IPS-20b (cell line): ENCODE measurements at regions not wholly inside any gene's neighbourhood (a gene's known extent, or its start where the extent isn't known, plus 50 kb on each side); places are given as distances from the start of the nearest gene placed in this dataset.

Experiments used
- H3K27ac ChIP-seq: one replicate; pipeline ENCODE4 v1.5.1; 2013; ENCODE audit warnings: low read length
- H3K27me3 ChIP-seq: 2 replicates; pipeline ENCODE4 v1.6.1; 2013; ENCODE audit warnings: mild to moderate bottlenecking, low read length, inconsistent platforms; ENCODE audit not compliant: insufficient read depth
- H3K36me3 ChIP-seq: 2 replicates; pipeline ENCODE4 v1.6.1; 2013; ENCODE audit warnings: low read depth, mild to moderate bottlenecking, inconsistent platforms, low read length, moderate library complexity; ENCODE audit not compliant: insufficient read depth
- H3K4me1 ChIP-seq: 2 replicates; pipeline ENCODE4 v1.6.1; 2013; ENCODE audit warnings: mild to moderate bottlenecking, control low read depth, inconsistent platforms, low read length, moderate library complexity; ENCODE audit not compliant: insufficient read depth
- H3K4me3 ChIP-seq: 2 replicates; pipeline ENCODE4 v1.5.1; 2013; ENCODE audit warnings: mild to moderate bottlenecking, low read length, inconsistent platforms
- H3K9ac ChIP-seq: 2 replicates; pipeline ENCODE4 v1.6.1; 2013; ENCODE audit warnings: low read depth, mild to moderate bottlenecking, inconsistent platforms, low read length, moderate library complexity
- H3K9me3 ChIP-seq: 2 replicates; pipeline ENCODE4 v1.6.1; 2013; ENCODE audit warnings: mild to moderate bottlenecking, low read depth, low read length, inconsistent platforms; ENCODE audit not compliant: insufficient read depth

DNA sequence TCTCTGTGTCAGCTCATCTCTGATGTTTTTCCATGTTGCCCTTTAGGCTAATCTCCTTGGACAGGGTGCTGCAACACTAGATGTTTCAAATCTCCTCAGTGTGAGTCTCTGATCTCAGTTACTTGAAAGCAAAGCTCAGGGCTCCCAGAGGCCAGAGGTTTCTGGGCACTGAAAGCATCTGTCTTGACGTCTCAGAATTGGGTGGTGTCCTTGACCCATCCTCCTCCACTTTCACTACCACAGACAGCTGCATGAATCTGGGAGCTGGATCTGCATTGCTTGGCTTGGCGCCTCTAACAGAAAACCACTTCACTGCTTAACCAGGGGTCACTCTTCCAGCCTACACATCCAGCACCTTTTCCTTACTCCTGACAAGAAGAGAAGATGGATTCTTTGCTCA, 399.4 kb downstream of the NXPE2 start:
- H3K27me3 ChIP-seq: peaks cover 10% of the 10 kb centered on the region; the same call in 1 of the 2 replicates
- no peak overlapping the region for H3K27ac ChIP-seq
- H3K4me3 ChIP-seq: no peak overlapping the region
- no peak overlapping the region for H3K9ac ChIP-seq
- no peaks in the 10 kb centered on the region for H3K4me1 ChIP-seq
- H3K9me3 ChIP-seq: no peaks in the 10 kb centered on the region
- H3K36me3 ChIP-seq: no peaks in the 10 kb centered on the region

DNA sequence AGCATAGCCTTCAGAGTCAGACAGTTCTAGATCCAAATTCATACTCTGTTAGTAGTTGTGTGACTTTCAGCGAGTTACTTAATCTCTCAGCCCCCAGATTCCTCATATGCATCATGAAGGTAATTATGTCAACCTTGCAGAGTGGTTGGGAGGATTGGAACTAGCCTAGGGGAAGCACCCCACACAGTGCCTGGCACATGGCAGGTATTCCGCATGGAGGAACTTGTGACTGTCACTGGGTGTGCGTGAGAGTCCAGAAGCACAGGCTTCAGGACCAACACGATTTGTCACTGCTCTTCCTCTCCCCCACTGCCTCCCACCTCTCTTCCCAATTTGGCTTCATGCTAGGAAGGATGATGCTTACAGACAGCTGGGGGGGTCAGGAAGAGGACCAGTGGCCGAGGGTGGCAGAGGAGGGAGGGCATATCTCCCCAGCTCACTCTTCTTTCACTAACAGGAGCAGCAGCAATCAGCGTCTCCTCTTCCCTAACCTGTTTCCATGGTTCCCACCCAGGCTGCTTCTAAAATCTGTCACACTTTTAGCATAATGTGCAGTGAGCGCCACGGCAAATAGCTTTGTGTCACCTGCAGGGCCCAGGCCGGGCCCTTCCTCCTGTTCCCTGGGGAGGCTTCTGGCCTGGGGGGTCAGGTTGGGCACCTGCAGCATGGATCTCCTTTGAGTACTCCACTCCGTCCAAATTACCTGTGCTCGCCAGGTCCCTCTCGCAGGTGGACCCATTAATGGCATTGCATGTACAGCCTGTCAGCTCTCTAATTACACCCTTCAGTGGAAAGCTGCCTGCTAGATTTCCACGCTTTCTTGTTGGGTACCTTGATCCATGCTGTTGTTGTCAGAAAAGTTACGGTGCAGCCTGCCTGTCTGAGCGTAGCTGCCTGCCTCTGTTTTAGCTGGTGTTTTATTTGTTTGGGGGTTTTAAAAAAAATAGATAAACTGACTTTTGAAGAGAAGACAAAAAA, 400.4 kb downstream of the NXPE2 start:
- no peak overlapping the region for H3K27ac ChIP-seq
- no peaks in the 10 kb centered on the region for H3K4me1 ChIP-seq
- peaks cover 10% of the 10 kb centered on the region; the same call in 1 of the 2 replicates for H3K27me3 ChIP-seq
- no peaks in the 10 kb centered on the region for H3K9me3 ChIP-seq
- no peaks in the 10 kb centered on the region for H3K36me3 ChIP-seq
- no peak overlapping the region for H3K4me3 ChIP-seq
- H3K9ac ChIP-seq: no peak overlapping the region

DNA sequence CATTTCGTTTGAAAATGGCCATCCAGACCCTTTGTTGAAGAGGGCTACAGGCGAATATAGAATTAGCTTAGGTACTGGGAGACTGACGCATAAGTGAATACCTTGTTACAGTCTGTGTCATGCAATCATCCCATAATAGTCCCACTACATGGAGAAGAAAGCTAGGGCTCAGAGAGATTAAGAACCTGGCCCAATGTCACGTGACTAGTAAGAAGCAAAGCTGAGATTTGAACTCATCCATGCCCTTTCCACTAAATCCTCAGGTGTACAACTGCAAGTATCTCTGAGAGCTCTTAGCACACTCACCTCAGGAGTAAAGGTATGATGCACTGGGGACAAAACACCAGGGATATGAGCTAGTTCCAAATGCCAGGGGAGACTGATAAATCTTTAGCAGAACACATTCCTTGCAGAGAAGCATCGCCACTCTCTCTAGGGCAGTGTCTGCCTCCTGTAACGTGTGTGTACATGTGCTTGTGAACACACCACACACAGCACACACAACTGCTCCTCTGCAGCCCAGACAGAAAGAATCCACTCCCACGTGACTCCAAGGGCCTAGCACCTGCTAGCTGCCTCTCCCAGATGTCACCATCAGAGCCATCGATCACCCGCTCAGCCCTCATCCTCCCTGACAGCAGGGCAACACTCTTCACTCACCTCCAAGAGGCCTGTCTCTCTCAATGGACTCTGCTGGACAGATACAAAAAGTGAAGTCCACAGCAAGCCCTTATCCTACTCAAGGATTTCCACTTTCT, 402.8 kb downstream of the NXPE2 start:
- Histone ChIP-seq H3K36me3 (no peaks in the 10 kb centered on the region), H3K27me3 (peaks cover 10% of the 10 kb centered on the region; the same call in 1 of the 2 replicates), H3K9me3 (no peaks in the 10 kb centered on the region), H3K27ac (no peak overlapping the region), H3K4me1 (no peaks in the 10 kb centered on the region), H3K9ac (no peak overlapping the region), H3K4me3 (no peak overlapping the region)

GRCh38 chr11:115081972-115082371, 403.6 kb downstream of the NXPE2 start:
- Histone ChIP-seq H3K4me3 (no peak overlapping the region), H3K36me3 (no peaks in the 10 kb centered on the region), H3K9ac (no peak overlapping the region), H3K27me3 (peaks cover 10% of the 10 kb centered on the region; the same call in 1 of the 2 replicates), H3K4me1 (no peaks in the 10 kb centered on the region), H3K27ac (no peak overlapping the region), H3K9me3 (no peaks in the 10 kb centered on the region)

DNA sequence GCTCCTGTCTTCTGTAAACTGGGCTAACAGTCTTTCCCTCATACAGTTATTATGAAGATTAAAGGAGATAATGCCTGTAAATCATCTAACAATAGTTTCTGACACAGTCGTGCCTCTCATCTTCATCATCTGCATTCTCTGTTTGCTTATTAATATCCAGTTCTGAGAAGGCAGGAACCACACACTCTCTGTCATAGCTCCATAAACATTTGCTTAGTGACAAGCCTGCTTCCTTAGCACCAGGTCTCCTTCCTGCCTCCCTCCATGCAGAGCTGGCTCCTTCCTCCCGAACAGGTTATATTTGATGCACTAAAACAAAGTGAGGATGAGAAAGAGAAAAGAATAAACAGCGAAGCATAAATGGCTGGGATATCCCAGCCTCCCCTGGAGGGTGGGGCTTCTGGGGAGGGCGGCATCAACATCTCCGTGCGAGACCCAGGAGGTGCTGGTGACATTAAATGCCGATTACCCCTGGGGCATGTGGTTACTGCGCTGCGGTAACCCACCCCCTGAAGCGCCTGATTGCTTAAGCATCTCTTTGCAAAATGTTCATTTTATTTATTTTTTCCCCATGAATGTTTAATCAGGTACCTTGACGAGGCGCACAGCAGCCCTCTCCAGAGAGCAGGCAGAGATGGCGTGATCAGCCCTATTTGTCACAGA, 404.9 kb downstream of the NXPE2 start:
- Histone ChIP-seq H3K9ac (no peak overlapping the region), H3K4me3 (no peak overlapping the region), H3K9me3 (no peaks in the 10 kb centered on the region), H3K4me1 (0 out of 2 replicates have a peak, but pooled peaks cover 2% of the 10 kb centered on the region), H3K27ac (no peak overlapping the region), H3K36me3 (no peaks in the 10 kb centered on the region), H3K27me3 (peaks cover 3% of the 10 kb centered on the region; the same call in 1 of the 2 replicates)

GRCh38 chr11:115084231-115084630, 405.9 kb downstream of the NXPE2 start:
- H3K9me3 ChIP-seq: no peaks in the 10 kb centered on the region
- no peaks in the 10 kb centered on the region for H3K36me3 ChIP-seq
- no peaks in the 10 kb centered on the region for H3K27me3 ChIP-seq
- no peak overlapping the region for H3K4me3 ChIP-seq
- 0 out of 2 replicates have a peak, but pooled peaks cover 2% of the 10 kb centered on the region for H3K4me1 ChIP-seq
- H3K27ac ChIP-seq: no peak overlapping the region
- no peak overlapping the region for H3K9ac ChIP-seq

DNA sequence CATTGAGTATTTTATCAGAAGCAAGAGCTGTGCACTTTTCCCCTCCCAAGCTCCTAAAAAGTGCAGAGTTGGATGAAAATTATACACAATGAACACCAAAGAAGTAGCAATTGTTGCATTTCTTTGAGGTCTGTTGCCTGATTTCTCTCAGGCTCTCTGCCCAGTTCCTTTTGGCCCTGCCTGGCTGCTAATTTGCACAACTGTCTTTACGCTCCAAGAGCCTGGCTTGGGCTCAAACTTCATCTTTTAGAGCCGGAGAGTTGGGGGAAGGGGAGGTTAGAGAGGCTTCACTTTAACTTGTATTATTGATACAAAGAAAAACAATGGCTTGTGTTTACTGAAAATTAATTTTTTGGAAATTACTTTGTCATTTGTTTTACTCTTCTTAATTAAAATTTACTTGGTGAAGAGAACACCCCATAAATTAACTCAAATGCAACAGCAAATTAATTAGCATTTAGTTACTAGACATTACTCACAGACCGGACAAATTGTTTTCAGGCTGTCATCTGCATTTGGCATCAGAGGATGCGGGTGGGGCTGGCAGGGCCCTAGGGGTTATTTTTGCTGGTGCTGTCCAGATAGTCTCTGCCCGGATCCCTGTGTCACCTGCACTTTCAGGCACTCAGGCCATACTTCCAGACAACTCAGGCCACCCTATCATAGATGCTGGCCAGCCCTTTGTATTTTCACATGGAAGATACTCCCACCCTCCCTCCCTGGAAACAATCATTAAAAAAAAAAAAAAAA, 407.3 kb downstream of the NXPE2 start:
- Histone ChIP-seq H3K9ac (no peak overlapping the region), H3K27me3 (no peaks in the 10 kb centered on the region), H3K4me1 (0 out of 2 replicates have a peak, but pooled peaks cover 2% of the 10 kb centered on the region), H3K4me3 (no peak overlapping the region), H3K9me3 (no peaks in the 10 kb centered on the region), H3K27ac (no peak overlapping the region), H3K36me3 (no peaks in the 10 kb centered on the region)

- Histone ChIP-seq H3K9me3 (no peaks in the 10 kb centered on the region), H3K36me3 (no peaks in the 10 kb centered on the region), H3K4me1 (0 out of 2 replicates have a peak, but pooled peaks cover 2% of the 10 kb centered on the region), H3K27me3 (no peaks in the 10 kb centered on the region), H3K4me3 (no peak overlapping the region), H3K27ac (no peak overlapping the region), H3K9ac (no peak overlapping the region)
Observed at GRCh38 chr11:115087791-115088190, 409.5 kb downstream of the NXPE2 start.

- Histone ChIP-seq H3K27ac (no peak overlapping the region), H3K4me3 (no peak overlapping the region), H3K9me3 (no peaks in the 10 kb centered on the region), H3K9ac (no peak overlapping the region), H3K4me1 (0 out of 2 replicates have a peak, but pooled peaks cover 2% of the 10 kb centered on the region), H3K27me3 (no peaks in the 10 kb centered on the region), H3K36me3 (no peaks in the 10 kb centered on the region)
Observed at GRCh38 chr11:115092516-115092915, 411.7 kb downstream of the CADM1 start.

- Histone ChIP-seq H3K9me3 (no peaks in the 10 kb centered on the region), H3K9ac (no peak overlapping the region), H3K27me3 (no peaks in the 10 kb centered on the region), H3K4me1 (no peaks in the 10 kb centered on the region), H3K27ac (no peak overlapping the region), H3K4me3 (no peak overlapping the region), H3K36me3 (no peaks in the 10 kb centered on the region)
Observed at GRCh38 chr11:115097796-115098408, 406.3 kb downstream of the CADM1 start.
